Right ventricle myocardium superior (tissue), 1 donor: ENCODE measurements at regions not wholly inside any gene's neighbourhood (a gene's known extent, or its start where the extent isn't known, plus 50 kb on each side); places are given as distances from the start of the nearest gene placed in this dataset.
A peak's percentile ranks its signal among the peaks of the same experiment; 100 is the strongest.

Source experiments
- ATAC-seq: fragments of 200-7000 bp; cut with Tn5 transposase; one replicate; pipeline ENCODE4 v1.9.1; 2020; ENCODE audit warnings: mild to moderate bottlenecking; ENCODE audit not compliant: poor library complexity
- DNase-seq: peaks from one replicate; pipeline ENCODE4 v3.0.0-alpha.2; 2020
- intact Hi-C: fragments of 100-400 bp; cut with DNase I; formaldehyde crosslinking; loops from one replicate; pipeline ENCODE4 v1.11.2; 2022
- donor health status: DM: no; HTN: yes; CAD: no; lungs with severe emphysema.

DNA sequence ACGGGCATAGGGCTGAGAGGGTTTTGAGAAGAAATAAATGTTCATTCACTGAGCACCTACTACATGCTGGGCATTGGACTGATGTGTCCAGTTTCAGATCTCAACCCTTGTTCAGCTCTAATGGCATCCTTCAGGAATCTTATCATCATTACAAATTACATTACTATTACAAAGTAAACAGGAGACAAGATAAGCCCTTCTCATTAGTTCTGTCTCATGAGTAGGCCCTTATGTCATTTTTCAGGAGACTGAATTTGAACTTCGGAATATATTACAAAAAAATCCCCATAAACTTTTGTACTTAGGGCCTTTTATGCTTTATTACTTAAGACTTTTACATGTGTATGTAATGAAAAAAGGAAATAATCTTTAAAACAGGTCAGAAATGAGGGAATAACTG, 289.7 kb downstream of the BAMBI start:
- no peak for ATAC-seq
- intact Hi-C loops, result no loop called here
- DNase-seq, result no peak

DNA sequence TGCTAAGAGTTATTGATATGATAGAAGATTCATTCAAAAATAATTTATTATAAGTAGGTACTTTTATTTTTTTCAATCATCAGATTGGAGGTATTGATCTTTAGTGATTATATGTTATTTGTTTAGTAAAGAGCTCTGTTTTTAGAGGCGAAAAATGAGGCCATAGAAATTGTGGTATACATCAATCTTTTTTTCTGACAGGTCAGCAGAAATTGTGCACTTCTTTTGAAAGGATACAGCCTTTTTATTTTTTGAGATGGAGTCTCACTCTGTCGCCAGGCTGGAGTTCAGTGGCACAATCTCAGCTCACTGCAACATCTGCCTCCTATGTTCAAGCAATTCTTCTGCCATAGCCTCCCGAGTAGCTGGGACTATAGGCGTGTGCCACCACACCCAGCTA, 292.1 kb downstream of the BAMBI start:
- no peak for DNase-seq
- intact Hi-C loops, result no loop called here
- ATAC-seq, result no peak

DNA sequence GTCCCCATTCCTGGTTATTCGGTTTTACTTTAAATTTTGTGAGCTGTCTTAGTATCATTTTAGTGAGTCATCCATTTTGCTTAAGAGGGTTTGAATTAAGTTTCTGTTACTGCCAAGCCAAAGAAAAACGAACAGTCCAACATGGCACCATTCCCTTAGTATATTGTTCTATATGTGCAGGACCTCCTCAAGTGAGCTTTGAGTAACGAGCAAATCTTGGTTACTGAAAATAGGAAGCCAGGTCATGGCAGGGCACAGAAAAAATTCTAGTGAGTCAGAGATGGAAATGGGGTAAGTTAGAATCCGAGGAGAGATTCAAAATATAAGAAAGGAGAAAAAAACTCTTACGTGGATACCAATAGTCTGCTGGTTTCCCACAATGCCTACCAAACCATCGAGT, 292.9 kb downstream of the BAMBI start:
- intact Hi-C loops, result no loop called here
- ATAC-seq (no peak), DNase-seq (no peak)

DNA sequence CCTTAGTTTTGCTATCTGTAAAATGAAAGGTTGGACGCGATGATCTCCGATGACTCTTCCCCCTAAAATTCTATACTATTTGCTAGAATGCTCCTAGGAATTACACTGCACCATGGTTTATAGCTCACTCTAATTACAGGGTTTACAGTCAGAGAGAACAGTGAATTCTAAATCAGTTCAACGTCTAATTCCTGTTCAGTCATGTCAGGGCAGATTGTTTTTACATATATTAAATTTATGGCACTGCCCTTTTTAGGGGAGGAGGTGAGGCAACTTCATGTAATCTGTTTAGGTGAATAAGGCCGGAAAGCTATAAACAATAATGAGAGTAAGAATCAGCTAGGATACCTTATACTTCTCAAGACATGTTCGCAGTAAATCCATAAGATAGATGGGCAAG, 293.9 kb downstream of the BAMBI start:
- no peak for ATAC-seq
- DNase-seq, result no peak
- intact Hi-C loops, result no loop called here

DNA sequence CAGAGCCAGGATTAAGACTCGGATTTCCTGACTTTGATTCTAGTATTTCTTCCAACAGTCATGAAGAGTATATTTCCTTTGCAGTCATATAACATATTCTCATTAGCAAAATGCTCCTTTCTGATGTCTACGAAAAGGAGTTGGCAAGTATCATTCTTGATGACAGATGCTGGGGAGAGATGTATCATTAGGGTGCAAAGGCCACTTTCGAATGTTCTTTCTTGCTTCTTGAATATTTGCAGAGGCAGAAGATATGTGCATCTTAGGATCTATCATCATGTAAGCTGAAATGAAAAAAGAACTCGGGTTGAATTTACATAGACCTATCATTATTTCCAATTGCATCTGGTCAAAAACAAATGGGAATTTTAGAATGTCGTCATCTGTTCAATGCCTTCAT, 294.4 kb downstream of the BAMBI start:
- intact Hi-C loops, result no loop called here
- ATAC-seq, result no peak
- DNase-seq, result no peak

DNA sequence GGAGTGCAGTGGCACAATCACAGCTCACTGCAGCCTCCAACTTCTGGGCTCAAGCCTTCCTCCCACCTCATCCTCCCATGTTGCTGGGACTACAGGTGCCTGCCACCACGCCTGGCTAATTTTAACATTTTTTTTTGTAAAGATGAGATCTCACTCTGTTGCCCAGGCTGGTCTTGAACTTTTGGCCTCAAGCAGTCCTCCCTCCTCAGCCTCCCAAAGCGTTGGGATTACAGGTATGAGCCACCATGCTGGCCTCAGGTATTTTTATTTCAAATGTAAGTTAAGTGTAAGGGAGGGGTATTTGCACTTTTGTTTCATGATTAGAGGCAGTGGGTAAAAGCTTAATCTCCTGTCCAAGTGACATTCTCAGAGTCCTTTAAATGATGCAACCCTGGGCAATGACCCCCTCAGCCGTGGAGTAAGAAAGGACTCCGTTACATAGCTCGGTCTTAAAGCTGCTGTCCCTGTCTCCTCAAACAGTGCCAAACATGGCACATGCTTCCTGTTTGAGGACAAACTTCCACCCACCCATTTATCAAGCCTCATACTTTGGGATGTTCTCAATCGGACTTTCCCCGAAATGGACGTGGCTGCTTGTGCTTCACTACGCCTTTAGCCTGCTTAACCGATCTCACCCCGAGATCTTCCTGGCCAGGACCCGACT, 296.1 kb downstream of the BAMBI start:
- no peak for ATAC-seq
- intact Hi-C loops, result no loop called here
- no peak for DNase-seq

DNA sequence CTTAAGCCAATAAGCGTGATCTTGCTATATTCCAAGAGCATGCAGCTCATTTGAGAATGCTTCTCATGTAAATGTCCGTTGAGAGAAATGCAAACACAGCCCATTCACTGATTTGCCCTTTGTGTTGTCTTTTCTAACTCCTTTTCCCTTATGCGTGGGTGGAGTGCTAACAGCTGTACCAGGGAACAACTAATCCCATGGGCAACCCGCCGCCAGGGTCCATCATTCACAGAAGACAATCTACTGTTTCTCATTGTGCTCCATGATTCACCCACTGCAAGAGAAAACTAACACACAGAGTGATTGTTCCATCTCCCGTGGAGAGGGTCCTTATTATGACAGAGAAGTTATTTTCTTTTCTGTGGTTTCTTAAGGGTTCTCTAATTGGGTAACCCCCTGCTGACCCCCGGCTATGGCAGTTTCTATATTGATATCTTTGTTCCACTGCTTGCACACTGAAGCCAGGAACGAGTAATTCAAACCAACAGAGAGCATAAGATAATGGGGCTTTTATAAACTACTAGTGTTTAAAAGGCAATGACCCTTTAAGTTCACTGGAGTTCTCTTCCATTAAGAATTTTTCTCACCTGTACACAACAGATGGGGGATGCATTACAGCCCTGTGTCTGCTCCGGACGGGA, 298.7 kb downstream of the BAMBI start:
- DNase-seq, result no peak
- no peak for ATAC-seq
- intact Hi-C loops, result no loop called here

DNA sequence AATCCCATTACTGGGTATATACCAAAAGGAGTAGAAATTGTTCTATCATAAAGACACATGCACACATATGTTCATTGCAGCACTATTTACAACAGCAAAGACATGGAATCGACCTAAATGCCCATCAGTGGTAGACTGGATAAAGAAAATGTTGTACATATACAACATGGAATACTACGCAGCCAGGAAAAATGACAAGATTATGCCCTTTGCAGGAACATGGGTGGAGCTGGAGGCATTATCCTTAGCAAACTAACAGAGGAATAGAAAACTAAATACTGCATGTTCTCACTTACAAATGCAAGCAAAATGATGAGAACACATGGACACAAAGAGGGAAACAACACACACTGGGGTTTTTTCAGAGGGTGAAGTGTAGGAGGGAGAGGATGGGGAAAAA, 300.2 kb downstream of the BAMBI start:
- ATAC-seq (no peak), DNase-seq (no peak)
- intact Hi-C loops, result no loop called here

DNA sequence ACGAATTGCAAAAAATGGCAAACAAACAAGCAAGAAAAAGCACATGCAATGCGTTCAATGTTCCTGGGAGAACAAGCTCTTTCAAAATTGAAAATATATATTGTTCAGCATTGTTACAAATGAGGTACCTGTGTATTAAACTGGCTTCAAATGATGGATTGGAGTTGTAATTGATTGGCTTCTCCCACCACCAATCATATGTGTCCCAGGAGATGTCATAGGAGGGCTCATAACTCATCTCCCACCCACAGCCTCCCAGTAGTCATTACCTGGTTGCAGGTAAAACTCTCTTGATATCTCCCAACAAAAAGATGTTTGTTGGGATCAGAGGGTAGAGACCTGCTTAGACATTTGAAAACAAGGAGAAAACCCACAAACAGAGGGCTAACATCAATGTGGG, 302.9 kb downstream of the BAMBI start:
- intact Hi-C loops, result no loop called here
- ATAC-seq, result no peak
- DNase-seq, result no peak

DNA sequence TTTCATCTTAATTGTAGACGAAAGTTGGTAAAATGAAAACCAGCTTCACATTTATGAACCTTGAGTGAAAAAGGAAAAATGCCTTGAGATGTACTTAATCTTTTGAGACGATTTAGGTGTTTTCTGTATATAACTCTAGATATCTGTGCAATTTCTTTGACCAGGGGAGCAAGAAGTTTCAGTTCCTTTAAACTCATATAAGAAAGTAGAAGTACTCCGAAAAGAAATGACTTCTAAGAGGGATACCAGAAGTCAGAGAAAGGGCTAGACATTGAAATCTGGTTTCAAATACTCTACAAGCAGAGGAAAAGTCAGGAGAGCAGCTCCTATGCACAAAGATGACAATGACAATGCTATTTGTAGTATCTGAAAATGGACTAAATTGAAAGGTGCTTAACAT, 303.7 kb downstream of the BAMBI start:
- no peak for ATAC-seq
- intact Hi-C loops, result no loop called here

DNA sequence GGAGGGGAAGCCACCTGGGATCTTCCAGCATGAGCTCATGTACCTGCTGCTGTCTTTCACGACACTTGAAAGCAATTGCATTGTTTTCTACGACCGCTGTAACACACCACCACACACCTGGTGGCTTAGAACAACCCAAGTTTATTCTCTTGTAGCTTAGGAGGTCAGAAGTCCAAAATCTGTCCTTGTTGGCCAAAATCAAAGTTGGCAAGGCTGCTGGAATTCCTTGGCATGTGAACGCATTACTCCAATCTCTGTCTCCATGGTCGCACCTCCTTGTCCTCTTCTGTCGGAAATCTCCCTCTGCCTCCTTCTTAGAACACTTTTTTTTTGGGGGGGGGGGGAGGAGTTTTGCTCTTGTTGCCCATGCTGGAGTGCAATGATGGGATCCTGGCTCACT, 305.7 kb downstream of the BAMBI start:
- ATAC-seq (no peak), DNase-seq (no peak)
- intact Hi-C loops, result no loop called here

More for the DNA sequence above, 303.7 kb downstream of the BAMBI start:
- DNase-seq, result no peak

DNA sequence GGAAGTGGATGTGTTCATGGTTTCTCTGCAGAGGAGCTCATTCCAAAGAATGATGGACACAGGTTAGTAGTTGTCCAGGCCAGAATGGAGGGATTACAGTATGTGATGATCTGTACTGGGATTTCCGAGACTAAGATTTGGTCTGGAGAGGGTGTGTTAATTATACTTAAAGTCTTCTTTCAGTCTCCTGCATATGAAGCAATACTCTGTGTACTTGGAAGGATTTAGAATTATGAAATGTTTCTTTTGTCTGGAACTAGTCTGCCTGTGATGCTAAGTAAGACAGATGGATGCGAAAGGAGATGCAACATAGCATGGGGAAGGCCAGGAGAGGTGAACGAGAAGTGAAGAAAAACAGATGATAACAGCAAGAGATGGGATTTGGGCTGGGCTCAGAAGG, 305.1 kb upstream of the LYZL1 start:
- intact Hi-C loops, result loop anchor here (2.0 kb wide), 1 partner anchor 305 kb away; no protein-coding TSS in a partner anchor
- ATAC-seq, result peak; percentile 5
- no peak for DNase-seq

DNA sequence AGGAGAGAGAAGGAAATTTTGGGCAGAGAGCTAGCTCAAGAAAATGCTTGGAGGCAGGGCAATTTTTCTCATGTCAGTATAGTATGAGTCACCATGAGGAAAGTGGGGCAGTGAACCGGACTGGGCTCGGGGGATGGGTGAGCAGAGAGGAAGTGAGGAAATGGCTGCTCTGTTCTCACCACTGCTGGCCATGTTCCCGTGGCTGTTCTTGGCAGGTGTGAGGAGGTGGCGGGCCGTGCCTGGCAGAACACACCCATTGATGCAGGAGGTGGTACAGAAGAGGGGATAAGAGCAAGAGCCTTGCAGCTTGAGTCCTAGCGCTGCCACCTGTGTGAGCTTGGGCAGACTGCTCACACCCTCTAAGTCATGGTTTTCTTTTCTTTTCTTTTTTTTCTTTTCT, 304.4 kb upstream of the LYZL1 start:
- ATAC-seq, result peak; percentile 97
- intact Hi-C loops, result loop anchor here (2.0 kb wide), 1 partner anchor 306 kb away; no protein-coding TSS in a partner anchor
- DNase-seq, result peak; percentile 92

DNA sequence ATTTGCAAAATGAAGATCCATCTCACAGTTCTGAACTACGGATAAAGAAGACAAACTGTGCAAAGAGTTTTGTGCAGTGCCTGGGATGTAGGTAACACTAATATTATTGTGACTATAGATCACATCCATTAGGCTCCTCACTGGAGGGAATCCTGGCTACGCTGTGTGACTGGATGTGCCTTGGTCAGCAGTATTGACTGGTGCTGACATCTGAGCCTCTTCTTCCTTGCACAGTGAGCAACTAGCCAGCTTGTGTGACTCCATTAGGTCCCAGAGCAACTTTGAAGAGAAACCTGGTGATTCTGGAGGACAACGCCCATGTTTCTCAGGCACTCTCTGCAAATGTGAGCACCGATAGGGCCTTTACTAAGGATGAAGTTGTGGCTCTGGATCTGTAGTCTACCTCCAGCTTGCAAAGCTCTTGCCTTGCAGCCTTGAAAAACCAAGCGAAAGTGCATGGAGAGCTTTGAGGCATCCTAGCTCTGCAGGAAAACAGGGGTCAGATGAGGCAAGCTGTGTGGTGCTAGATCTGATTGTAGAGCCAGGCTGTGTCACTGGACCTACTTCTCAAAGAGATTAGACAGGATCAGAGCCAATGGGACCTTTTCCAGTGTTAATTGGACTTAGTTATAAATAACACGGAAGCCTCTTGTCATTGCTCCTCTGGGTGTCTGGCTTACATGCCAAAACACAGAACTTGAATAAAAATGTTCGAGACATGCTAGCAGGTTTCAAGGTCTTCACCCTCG, 303.6 kb upstream of the LYZL1 start:
- intact Hi-C loops, result loop anchor here (2.0 to 5.0 kb wide), 2 partner anchors 143 to 307 kb away; no protein-coding TSS in a partner anchor
- ATAC-seq, result peak; percentile 88
- no peak for DNase-seq

DNA sequence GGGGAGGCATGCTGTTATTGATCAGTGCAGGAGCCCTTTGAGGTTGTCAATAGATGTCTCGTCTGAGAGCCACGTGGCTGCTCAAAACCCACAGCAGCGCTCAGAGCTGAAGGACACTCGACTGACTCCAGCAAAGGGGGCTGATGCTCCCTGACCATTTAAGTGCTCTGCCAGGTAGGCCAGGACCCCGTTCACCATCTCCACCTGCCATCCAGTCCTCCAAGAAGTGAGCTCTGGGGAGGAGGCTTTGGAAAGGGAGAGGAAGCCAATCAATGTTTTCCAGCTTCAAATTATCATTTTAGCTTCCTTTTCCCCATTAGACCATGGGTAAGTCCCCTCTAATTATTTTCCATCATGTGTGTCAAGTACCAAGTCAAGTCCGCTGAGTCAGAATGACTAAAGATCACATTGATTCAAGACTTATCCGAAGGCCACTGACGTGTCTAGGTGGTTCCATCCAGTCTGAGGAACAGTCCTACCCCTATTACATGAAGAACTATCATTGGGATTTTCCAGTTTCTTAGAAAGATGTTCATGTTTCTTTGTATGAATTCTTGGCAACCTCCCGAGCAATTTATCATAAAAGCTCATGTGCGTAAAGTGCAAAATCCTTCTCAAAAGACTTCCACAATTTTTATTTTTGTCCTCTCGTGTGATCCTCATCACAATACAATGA, 302.6 kb upstream of the LYZL1 start:
- intact Hi-C loops, result loop anchor here (5.0 kb wide), 1 partner anchor 144 kb away; no protein-coding TSS in a partner anchor
- no peak for DNase-seq
- ATAC-seq, result no peak

DNA sequence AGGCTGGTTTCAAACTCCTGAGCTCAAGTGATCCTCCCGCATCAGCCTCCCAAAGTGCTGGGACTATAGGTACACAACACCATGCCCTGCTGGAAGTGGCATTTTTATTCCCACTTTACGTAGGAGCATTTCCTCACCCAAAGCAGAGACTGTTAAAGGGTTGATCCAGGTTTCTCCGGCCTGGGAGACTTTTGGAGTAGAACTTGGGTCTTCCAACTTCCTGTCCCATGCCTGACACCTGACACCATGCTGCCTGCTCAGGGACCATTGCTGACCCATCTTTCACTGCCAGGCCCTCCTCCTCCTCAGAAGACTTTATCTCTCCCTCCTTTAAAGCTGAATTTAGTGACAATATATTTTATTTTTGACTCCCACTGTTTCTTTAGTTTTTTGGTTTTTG, 302.0 kb upstream of the LYZL1 start:
- no peak for ATAC-seq
- DNase-seq, result no peak
- intact Hi-C loops, result loop anchor here (5.0 kb wide), 1 partner anchor 145 kb away; no protein-coding TSS in a partner anchor

DNA sequence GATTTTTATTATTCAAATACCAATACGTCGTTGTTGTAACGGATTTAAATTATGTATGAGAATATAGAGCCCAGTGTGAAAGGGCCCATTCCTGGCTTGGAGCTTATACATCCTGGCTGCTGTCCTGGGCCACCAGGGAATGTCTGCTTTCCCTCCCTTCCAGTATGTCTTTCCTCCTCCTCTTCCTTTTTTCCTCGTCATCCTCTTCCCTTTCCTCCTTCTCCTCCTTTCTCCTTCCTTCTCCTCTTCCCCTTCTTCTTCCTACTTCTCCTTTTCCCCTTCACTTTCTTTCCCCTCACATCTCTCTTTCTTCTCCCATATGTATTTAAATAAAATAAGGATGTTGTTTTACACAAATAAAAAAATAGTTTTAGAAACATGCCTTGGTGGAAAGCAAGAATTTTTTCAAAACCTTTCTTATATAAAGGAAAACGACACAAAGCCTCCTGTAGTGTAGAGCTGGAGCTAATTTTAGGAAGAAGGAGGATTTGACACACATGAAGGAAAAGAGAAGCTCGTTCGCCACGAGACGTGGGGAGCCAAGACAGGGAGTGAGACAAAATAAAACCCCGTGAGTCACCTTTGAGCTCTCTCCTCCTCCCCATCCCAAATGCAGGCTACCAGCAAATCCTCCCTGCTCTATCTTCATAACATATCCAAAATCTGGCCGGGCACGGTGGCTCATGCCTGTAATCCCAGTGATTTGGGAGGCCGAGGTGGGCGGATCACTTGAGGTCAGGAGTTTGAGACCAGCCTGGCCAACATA, 301.1 kb upstream of the LYZL1 start:
- intact Hi-C loops, result loop anchor here (5.0 kb wide), 1 partner anchor 145 kb away; no protein-coding TSS in a partner anchor
- DNase-seq (no peak), ATAC-seq (no peak)

DNA sequence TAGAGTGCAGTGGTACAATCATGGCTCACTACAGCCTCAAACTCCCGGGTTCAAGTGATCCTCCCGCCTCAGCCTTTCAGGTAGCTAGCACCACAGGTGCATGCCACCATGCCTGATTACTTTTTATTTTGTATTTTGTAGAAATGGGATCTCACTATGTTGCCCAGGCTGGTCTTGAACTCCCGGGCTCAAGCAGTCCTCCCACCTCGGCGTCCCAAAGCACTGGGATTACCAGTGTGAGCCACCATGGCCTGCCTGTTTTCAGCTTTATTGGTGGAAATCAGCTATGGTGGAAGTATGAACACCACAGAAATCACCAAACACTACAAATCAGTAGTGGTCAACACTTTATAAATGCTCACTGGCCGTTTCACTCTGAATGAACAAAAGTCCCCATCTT, 299.9 kb upstream of the LYZL1 start:
- intact Hi-C loops, result loop anchor here (5.0 kb wide), 1 partner anchor 147 kb away; no protein-coding TSS in a partner anchor
- no peak for ATAC-seq
- DNase-seq, result no peak
